VCaP (cell line): ENCODE measurements at regions not wholly inside any gene's neighbourhood (a gene's known extent, or its start where the extent isn't known, plus 50 kb on each side); places are given as distances from the start of the nearest gene placed in this dataset.

Experiments
- H3K27ac ChIP-seq: fragments of 450-650 bp; 2 replicates; pipeline ENCODE4 v1.5.1; 2017
- CTCF ChIP-seq: fragments of 450-650 bp; conservative IDR thresholded peaks from 2 replicates; pipeline ENCODE4 v1.5.1; 2017; ENCODE audit warnings: mild to moderate bottlenecking, moderate library complexity

DNA sequence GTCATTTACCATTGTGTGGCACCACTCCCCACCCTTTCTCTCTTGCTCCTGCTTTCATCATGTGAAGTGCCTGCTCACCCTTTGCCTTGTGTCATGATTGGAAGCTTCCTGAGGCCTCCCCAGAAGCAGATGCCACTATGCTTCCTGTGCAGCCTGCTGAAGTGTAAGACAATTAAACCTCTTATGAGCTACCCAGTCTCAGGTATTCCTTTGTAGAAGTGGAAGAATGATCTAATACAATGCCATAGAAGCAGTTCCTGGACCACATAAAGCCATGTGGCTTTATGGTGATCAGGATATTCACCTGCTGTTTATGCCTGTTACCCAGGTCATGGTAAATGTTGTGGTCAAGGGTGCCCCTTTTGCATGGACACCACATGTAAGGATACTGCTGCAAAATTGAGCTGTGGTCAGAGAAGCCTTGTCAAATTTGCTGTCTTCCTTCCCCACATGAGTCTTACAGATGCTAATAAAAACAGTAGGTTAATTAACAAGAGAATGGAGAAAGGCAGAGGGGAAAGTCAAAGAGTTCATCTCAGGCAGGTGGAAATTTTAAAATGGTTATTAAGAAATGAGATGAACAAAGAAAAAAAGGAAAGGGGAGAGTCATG, 112.8 kb upstream of the IFNG-AS1 start:
- no peak overlapping the region for H3K27ac ChIP-seq
- TF ChIP-seq CTCF = no peak

- TF ChIP-seq CTCF = no peak
- no peak overlapping the region for H3K27ac ChIP-seq
Measured at GRCh38 chr12:67877727-67878126, 111.5 kb upstream of the IFNG-AS1 start.

DNA sequence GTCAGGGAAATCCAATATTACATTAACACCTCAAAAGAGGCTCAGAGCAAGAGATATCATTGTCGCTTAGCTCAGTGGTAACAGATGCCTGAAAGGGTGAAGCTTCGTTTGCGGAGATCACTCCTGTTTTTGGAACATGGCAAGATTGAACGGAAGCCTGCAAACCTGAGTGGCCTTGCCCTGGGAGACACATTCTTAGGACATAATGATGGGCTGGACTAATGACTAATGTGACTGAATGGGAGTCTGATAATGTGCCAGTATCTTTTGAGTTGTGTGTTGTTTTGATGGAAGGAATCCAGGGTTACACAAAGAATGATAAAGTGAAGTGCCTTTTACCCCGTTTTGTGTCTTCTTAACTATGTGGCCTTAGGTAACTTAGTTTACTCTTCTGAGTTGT, 109.3 kb upstream of the IFNG-AS1 start:
- TF ChIP-seq CTCF = no peak
- H3K27ac ChIP-seq = no peak overlapping the region

DNA sequence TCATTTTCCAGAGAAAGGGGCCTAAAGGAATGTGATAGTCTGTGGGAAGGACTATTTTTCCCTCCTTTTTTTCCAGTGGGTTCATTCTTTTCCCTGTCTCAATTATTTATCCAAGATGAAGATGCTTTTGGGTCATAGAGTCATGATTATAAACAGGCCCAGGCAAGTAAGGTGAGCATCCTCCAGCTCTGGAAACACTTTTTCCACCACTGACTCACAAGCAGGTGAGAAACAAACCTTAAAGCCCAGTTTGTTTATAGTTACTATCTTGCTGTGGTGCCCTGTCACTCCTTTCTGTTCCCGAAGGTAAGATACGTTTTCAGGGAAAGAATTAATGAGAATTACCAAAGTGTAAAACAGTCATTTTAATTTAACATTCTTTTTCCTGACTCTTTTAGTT, 107.7 kb upstream of the IFNG-AS1 start:
- no peak for TF ChIP-seq CTCF
- H3K27ac ChIP-seq = no peak overlapping the region

- TF ChIP-seq CTCF = no peak
- H3K27ac ChIP-seq = no peak overlapping the region
Measured at GRCh38 chr12:67884596-67884995, 104.7 kb upstream of the IFNG-AS1 start.

- H3K27ac ChIP-seq = no peak overlapping the region
- no peak for TF ChIP-seq CTCF
Measured at GRCh38 chr12:67885375-67886169, 103.7 kb upstream of the IFNG-AS1 start.

DNA sequence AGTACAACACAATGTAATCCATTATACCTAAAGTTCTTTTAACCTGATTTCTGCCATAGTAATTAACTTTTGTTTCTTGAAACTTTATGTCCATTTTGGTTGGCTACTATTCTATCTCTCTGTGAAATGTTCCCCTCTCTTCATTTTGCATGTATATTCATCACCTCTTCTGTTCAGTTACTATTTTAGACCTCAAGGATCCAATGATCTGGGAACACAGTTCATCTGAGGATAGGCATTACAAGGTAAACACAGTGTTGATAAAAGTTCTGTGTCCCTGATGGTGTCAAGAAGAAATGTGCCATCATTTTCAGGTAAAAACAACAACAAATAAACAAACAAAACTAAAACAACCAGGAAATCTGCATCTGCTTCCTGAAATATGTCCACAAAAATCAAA, 102.2 kb upstream of the IFNG-AS1 start:
- H3K27ac ChIP-seq = no peak overlapping the region

More for the DNA sequence above, 102.2 kb upstream of the IFNG-AS1 start:
- no peak for TF ChIP-seq CTCF
